Activated CD4-positive, alpha-beta T cell treated with anti-CD3 and anti-CD28 coated beads, Interleukin-2, Interleukin-6, amounts not matched to agents 100 ng/mL and 50 ng/mL, durations not matched to agents 16 hours and 8 hours (primary cell): ENCODE measurements at regions not wholly inside any gene's neighbourhood (a gene's known extent, or its start where the extent isn't known, plus 50 kb on each side); places are given as distances from the start of the nearest gene placed in this dataset.
"Not testable (repeated sequence)": the region's sequence is repeated elsewhere in the genome, so short reads cannot be mapped to it uniquely, and the experiment has no call there.

Experiments used
- DNase-seq: peaks from one replicate; pipeline ENCODE4 v3.0.0-alpha.2; 2020

DNA sequence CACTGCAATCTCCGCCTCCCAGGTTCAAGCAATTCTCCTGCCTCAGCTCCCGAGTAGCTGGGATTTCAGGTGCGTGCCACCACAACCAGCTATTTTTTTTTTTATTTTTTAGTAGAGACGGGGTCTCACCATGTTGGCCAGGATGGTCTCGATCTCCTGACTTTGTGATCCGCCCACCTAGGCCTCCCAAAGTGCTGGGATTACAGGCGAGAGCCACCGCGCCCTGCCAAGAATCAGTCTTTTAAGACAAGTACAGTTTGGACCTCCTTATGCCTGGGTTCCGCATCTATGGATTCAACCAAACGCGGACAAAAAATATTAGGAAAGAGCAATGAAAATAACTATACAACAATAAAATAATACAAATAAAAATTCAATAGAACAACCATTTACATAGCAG is 285.9 kb upstream of the HS6ST1 start:
- DNase-seq: not testable (repeated sequence)

- DNase-seq: no peak
Observed at GRCh38 chr2:128605421-128605820, 286.8 kb upstream of the HS6ST1 start.

- DNase-seq: no peak
Observed at GRCh38 chr2:128605931-128606330, 287.3 kb upstream of the HS6ST1 start.

DNA sequence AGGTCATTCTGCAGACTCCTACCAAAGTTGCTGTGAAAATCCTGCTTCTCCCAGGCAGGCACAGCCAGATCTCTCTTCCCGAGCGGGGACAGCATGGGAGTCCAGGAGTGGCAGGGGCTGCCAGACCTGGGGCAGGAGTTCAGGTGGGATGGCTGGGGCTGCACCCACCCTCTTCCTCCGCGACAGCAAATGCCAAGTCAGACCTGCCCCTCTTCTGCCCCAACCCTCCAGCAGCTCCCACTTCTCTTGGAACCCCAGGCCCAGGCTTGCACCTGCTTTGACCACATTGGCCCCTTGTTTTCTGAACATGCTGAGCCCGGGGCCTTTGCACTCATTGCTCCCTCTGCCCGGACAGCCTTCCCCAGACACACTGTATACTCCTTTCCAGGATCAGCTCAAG is 288.2 kb upstream of the HS6ST1 start:
- no peak for DNase-seq

GRCh38 chr2:128607440-128607839 is 288.8 kb upstream of the HS6ST1 start:
- DNase-seq: no peak

DNA sequence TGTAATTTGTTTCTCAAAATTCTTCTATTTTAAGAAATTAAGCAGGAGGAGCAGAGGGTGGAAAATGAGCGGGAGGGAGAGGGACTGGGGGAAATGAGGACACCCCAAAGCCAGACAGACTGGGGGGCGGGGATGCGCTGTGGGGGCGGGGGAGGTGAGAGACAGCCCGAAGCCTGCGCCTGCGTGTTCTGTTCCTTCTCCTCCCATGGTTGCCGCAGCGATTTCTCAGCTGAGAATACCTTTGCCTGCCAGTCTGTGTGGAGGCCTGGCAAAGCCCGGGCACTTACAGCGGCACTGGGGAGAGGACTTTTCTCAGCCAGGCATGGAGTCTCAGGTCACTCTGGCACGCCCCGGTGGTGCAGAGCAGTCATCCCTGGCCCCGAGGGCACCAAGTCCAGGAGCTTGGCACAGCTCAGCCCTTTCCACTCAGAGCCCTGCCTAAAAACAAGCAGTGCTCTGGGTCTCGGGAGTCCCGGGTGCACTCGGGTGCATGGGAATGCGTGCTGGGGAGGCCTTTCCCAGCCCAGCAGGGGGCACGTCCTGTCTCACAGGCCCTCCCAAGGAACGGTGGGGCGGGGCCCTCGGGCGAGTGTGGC is 289.3 kb upstream of the HS6ST1 start:
- DNase-seq: no peak

DNA sequence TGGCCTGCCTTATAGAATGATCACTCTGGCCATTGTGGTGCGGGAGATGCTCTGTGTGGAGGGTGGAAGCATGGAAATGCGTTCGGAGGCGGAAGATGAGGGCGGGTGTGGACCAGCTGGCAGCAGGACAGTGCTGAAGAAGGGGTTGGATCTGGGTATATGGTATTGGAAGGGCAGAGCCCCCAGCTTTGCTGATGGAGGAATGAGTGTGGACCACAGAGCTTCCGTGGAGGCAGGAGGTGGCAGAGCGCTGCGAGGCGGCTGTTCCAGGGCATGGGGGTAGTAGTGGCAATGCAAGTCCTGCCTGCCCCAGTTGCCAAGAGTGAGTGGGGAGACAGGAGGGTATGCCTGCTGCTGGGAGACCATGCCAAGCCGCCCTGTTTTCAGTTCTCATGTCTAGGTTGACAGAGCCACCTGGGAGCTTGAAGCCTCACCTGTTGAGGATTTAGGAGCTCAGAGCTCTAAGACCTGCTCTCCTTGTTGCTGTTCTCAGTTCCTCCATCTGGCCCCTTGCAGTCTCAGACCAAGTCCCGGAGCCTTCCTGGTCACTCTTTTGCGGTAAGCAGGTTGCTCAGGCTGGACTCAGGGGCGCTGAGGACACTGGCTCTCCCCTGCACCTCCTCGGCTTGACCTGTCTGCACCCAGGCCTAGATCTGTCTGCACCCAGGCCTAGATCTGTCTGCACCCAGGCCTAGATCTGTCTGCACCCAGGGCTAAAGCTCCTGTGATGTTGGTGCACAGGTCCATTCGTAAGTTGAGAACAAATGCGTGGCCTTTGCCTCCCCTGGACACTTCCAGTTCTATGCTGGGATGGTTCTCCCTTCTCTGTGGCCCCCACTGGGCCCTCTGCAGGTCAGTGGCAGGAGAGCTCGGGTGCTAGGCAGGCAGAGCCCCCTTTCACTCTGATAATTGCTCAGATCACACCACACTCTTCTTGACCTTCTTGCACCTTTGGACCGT is 290.5 kb upstream of the HS6ST1 start:
- no peak for DNase-seq

GRCh38 chr2:128610496-128610895 is 291.8 kb upstream of the HS6ST1 start:
- DNase-seq: no peak

- no peak for DNase-seq
Observed at GRCh38 chr2:128611421-128612320, 293.0 kb upstream of the HS6ST1 start.

DNA sequence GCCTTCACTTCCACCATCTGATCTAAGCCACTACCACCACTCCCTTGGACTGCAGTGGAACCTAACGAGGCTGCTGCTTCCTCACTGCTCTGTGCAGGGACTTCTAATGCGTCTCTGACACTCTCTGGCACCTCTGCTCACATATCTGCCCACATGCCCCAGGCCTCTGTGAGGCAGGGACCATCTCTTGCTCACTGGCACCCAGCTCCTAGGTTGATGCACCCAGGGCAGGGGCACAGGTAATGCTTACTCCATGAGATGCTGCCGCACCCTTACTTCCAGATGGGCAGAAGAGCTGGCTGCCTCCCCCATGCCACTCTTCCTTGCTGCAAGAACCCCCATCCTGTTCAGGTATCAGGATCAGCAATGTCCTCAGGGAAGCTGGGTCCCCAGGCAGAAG is 294.0 kb upstream of the HS6ST1 start:
- no peak for DNase-seq

- no peak for DNase-seq
Observed at GRCh38 chr2:128613351-128613750, 294.7 kb upstream of the HS6ST1 start.

DNA sequence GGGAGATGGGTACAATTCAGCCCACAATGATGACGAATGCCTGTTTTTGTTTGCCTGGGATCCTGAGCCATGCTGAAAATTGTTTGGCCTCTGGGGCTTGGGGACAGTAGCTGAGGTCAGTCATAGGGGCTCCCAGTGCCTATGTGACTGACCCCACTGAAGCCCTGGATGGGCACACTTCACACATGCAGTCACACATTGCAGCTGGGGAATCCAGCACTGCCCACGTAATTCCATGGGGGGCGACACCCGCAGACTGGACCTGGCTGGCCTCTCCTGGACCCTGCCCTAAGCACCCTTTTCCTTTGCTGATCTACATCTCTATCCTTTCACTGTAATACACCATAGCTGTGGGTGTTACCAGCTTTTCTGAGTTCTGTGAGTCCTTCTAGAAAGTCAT is 295.2 kb upstream of the HS6ST1 start:
- no peak for DNase-seq

- DNase-seq: not testable (repeated sequence)
Observed at GRCh38 chr2:128614907-128615306, 296.2 kb upstream of the HS6ST1 start.

DNA sequence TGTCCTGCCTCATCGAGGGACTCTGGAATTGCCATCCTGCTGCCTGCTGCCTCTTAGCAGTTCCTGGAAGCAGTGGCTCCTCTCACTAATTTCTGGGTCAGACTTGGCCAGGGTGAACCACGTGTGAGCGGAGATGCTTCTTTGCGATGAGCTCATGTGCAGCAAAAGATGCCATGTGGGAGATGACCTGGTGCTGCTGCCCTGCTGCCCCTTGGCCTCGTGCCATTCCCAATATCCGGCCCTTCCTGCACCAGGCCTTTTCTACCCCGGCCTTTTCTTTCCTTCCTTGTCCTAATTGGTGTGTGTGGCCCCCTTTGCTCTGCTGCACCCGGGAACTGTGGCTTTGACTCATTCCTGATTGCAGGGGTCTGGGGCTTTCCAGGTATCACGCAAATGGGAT is 296.9 kb upstream of the HS6ST1 start:
- no peak for DNase-seq

GRCh38 chr2:128617029-128617590 is 298.4 kb upstream of the HS6ST1 start:
- no peak for DNase-seq

GRCh38 chr2:128617661-128618060 is 299.0 kb upstream of the HS6ST1 start:
- DNase-seq: no peak

DNA sequence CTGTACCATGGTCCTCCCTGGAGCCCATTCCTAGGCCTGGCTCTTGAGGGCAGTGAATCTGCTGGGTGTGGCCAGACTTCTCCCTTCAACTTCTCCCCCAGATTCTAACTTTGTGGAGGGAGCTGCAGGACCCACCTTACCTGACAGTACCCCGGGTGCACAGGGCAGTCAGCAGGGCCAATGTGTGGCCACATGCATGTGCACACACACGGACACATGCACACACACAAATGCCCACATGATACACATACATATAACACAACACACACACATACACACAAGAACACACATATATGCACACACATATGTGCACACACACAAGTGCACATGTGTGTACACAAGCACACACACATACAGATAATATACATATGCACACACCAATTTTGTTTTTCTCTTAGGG is 300.0 kb upstream of the HS6ST1 start:
- no peak for DNase-seq

DNA sequence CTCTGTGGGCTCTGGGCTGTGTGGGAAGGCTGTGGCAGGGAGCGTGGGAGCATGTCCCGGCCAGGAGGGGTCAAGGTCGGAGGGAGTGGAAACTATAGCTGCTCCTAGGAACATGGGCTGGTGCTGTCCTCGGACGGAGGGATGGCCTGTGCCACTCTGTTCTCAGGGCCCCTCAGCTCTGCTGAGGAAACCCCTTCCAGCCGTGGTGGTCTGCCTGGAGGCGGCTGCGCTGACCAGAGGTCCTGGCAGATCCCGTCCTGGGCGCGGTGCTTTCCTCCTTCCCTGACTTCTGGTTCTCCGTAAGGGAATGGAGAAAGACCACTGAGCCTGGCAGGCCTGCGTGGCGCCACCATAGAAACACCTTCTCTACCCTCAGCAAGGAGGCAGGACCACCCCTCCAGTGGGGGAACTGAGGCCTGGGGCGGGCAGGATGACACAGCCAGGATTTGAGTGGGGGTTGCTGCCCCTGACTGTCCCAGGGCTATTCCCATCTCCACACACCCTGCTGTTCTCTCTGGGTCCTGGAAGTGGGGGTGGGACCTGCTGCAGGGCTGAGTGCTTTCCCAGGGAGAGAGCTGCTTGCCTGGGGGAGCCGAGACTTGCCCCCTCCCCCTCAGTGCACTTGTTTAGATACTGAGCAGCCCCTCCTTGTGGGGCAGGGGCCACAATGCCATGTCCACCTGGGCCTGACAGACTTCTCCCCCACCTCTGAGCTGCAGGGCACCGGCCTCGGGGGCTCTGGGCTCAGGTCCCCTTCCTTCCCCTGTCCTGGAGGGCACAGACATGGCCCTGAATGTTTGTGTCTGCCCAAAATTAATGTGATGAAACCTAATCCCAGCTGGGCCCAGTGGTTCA is 301.0 kb upstream of the HS6ST1 start:
- DNase-seq: no peak

DNA sequence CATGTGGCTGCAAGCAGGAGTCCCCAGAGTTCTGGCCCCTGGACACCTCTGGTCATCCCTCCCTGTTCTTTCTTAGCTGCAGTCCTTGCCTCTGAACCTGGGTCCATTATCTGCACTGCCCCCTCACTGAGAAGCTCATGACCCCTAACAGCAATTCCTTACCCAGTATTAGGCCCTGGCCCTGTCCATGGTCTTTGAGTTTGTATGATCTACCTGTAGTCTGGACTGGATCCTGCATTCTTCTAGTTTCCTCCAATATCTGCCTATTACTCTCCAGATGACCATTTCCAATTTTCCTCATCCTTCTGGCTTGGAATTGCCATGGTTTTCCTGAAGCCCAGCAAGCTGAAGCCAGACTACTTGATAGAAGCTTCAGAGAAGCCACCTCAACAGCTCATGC is 302.4 kb upstream of the HS6ST1 start:
- no peak for DNase-seq

DNA sequence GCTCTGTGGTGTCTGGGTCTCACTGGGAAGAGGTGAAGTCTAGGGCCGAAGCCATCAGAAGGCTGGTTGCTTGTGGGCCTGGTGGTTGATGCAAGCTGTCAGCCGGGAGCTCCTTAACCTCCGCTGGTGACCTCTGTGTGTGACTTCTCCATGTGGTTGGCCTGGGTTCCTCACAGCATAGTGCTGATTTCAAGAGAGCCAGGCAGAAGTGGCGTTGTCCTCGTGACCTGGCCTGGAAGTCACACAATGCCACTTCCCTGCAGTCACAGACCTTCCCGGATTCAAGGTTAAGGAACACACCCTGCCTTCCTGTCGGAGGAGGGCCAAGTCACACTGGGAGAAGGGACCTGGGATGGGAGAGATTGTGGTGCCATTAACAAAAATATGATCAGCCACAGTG is 303.7 kb upstream of the HS6ST1 start:
- DNase-seq: no peak

GRCh38 chr2:128622955-128623620 is 304.4 kb upstream of the HS6ST1 start:
- DNase-seq: no peak
